Adrenal gland (tissue), 9 donors: ENCODE measurements at regions not wholly inside any gene's neighbourhood (a gene's known extent, or its start where the extent isn't known, plus 50 kb on each side); places are given as distances from the start of the nearest gene placed in this dataset.

ENCODE experiments used
- DNase-seq, 7 donors: peaks; one replicate each; pipeline ENCODE4 v3.0.0-alpha.2; 2019 to 2020
- H3K27ac ChIP-seq, 5 donors: fragments of 200-600 bp; sonication (generic) in 4 of 5; 1 replicate in 3 of 5; 2 replicates in 2 of 5; pipeline versions ENCODE4 v1.5.1 to v1.8.0; 2016 to 2020; ENCODE audit warnings: mild to moderate bottlenecking in 1 of 5
- H3K27me3 ChIP-seq: fragments of 200-600 bp; 2 replicates; pipeline ENCODE4 v1.8.0; 2021
- H3K36me3 ChIP-seq, 2 donors: fragments of 200-600 bp; replicated peaks in 1 of 2; 1 replicate in 1 of 2; 2 replicates in 1 of 2; pipeline versions ENCODE4 v1.5.1 to v1.8.0; 2018 to 2022
- H3K4me1 ChIP-seq, 2 donors: fragments of 200-600 bp; replicated peaks in 1 of 2; 1 replicate in 1 of 2; 2 replicates in 1 of 2; pipeline versions ENCODE4 v1.5.1 to v1.8.0; 2018 to 2021
- H3K4me3 ChIP-seq, 4 donors: fragments of 200-600 bp; sonication (generic) in 3 of 4; one replicate each; pipeline ENCODE4 v1.5.1; 2016 to 2018
- H3K9me3 ChIP-seq, 3 donors: fragments of 200-600 bp; sonication (generic) in 1 of 3; replicated peaks in 1 of 3; 1 replicate in 2 of 3; 2 replicates in 1 of 3; pipeline versions ENCODE4 v1.5.1 to v1.8.0; 2016 to 2021
- POLR2A ChIP-seq, 2 donors: fragments of 450-650 bp; IDR thresholded peaks; one replicate each; pipeline ENCODE4 v1.6.1; 2017; ENCODE audit warnings: antibody characterized with exemption in 2 of 2, mild to moderate bottlenecking in 2 of 2, moderate library complexity in 1 of 2
- WGBS, 4 donors: extraction: QIAGEN DNeasy Blood & Tissue Kit in 2 of 4; methylation state at CpG; one replicate each; pipeline versions ENCODE4 v1.1.5 to v1.1.7; 2013 to 2017; 5-methylcytosine and 5-hydroxymethylcytosine counted together
- intact Hi-C, 2 donors: fragments of 100-400 bp; cut with DNase I; formaldehyde crosslinking; loops; one replicate each; pipeline versions ENCODE4 v1.14.1 to v1.15.0; 2022 to 2023
- TF ChIP-seq, protein P1 (sequence below), 6 experiments: fragments of 450-650 bp in 4 of 6; fragments of 200-600 bp in 2 of 6; sonication (generic) in 1 of 6; IDR thresholded peaks; 1 replicate in 5 of 6; 2 replicates in 1 of 6; pipeline versions ENCODE4 v1.5.1 to v1.8.0; 2016 to 2021; ENCODE audit warnings: antibody characterized with exemption in 6 of 6, mild to moderate bottlenecking in 2 of 6, moderate library complexity in 1 of 6
- donor health status: healthy with polysubstance abuse.
- donor health status: Bipolar disorder and iron deficiency.
- donor health status: DM: yes; HTN: yes; CAD: no.
- donor health status: DM: no; HTN: no; CAD: no.
- donor health status: DM: no; HTN: no; CAD: no.

DNA sequence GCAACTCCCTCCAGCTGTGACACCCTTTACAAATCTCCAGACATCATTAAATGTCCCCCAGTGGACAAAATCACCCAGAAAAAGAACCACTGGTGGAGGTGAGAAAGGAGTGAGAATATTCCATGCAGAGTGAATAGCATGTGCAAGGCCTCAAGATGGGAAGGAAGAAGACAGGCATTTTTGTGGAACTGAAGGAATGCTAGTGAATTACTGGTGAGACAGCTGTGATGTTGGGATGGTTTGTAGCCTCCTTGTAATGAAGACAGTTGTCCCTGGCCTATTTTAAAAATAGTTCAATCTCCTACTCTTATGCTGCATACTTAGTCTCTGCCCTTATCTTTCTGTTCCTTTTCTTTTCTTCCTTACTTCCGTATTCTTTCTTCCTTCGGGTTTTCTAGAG lies 124.9 kb upstream of the RPS23 start:
- H3K27me3 ChIP-seq, result no peaks in the 10 kb centered on the region
- 62 to 85% (median 75%) methylated on average over 2 of the region's 2 CpGs for WGBS, 4 donors
- DNase-seq, result no peak
- no peaks in the 10 kb centered on the region for H3K9me3 ChIP-seq
- TF ChIP-seq, protein P1, sequence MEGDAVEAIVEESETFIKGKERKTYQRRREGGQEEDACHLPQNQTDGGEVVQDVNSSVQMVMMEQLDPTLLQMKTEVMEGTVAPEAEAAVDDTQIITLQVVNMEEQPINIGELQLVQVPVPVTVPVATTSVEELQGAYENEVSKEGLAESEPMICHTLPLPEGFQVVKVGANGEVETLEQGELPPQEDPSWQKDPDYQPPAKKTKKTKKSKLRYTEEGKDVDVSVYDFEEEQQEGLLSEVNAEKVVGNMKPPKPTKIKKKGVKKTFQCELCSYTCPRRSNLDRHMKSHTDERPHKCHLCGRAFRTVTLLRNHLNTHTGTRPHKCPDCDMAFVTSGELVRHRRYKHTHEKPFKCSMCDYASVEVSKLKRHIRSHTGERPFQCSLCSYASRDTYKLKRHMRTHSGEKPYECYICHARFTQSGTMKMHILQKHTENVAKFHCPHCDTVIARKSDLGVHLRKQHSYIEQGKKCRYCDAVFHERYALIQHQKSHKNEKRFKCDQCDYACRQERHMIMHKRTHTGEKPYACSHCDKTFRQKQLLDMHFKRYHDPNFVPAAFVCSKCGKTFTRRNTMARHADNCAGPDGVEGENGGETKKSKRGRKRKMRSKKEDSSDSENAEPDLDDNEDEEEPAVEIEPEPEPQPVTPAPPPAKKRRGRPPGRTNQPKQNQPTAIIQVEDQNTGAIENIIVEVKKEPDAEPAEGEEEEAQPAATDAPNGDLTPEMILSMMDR (IDR thresholded peaks at IDR 0.05), result no peak
- no peak for TF ChIP-seq POLR2A (IDR thresholded peaks at IDR 0.05)
- H3K27ac ChIP-seq, result no peak overlapping the region
- intact Hi-C loops, result no loop called here
- no peak overlapping the region for H3K4me3 ChIP-seq
- no peaks in the 10 kb centered on the region for H3K4me1 ChIP-seq
- H3K36me3 ChIP-seq, result no peaks in the 10 kb centered on the region

DNA sequence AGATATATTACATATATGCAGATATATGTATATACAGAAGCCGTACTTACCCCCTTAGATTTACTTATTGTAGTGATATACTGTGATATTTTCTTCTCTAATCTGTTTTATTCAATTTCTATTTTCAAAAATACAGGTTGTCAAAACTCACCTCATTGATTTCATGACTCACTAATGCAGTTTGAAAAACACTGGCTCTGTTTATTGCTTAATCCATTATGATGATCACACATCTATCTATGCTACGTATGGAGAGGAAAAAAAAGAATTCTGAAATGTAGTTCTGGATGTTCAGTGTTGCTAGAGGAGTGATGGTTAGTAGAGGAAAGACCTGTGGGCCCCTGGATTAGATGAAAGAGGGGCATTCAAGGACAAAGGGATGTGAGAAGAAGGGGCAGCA lies 121.0 kb upstream of the RPS23 start:
- Histone ChIP-seq H3K27me3 (no peaks in the 10 kb centered on the region), H3K27ac (no peak overlapping the region), H3K9me3 (no peaks in the 10 kb centered on the region), H3K4me3 (no peak overlapping the region), H3K4me1 (peaks cover 0 to 6% of the 10 kb centered on the region in 2 donors), H3K36me3 (no peaks in the 10 kb centered on the region)
- no peak for DNase-seq
- 88 to 93% (median 90%) methylated on average over 2 of the region's 2 CpGs for WGBS, 4 donors
- TF ChIP-seq POLR2A (IDR thresholded peaks at IDR 0.05), result no peak
- TF ChIP-seq, protein P1 (IDR thresholded peaks at IDR 0.05), result no peak
- intact Hi-C loops, result no loop called here

DNA sequence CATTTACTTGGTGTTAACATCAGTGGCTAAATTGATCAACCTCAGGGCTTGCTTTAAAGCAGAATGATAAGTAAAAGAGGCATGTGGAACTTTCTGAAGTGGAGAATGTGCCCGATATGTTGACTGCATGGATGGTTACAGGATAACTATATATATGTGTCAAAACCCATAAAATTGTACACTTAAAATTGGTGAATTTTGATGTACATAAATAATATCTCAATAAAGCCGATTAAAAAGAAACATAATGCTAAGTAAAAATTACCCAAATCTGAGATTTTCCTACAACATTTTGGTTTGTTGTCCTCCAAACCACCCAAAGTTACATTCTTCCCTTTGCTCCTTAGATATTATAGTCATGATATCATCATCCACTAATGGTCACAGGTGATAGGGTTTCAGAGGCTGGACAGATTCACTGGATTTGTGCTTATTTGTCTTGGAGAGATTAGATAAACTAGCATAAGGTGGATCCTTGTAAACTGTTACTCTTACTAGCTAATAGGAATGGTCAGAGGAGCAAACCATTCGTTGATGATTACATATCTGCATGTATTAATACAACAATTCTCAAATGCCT lies 119.7 kb upstream of the RPS23 start:
- Histone ChIP-seq H3K9me3 (no peaks in the 10 kb centered on the region), H3K36me3 (no peaks in the 10 kb centered on the region), H3K4me3 (no peak overlapping the region), H3K27ac (peak overlapping the region in 1 of 5 donors; percentile 68), H3K4me1 (peaks cover 0 to 6% of the 10 kb centered on the region in 2 donors), H3K27me3 (no peaks in the 10 kb centered on the region)
- intact Hi-C loops, result no loop called here
- 94 to 98% (median 95%) methylated on average over 3 of the region's 3 CpGs for WGBS, 4 donors
- no peak for DNase-seq
- TF ChIP-seq, protein P1 (IDR thresholded peaks at IDR 0.05), result no peak
- TF ChIP-seq POLR2A (IDR thresholded peaks at IDR 0.05), result no peak

DNA sequence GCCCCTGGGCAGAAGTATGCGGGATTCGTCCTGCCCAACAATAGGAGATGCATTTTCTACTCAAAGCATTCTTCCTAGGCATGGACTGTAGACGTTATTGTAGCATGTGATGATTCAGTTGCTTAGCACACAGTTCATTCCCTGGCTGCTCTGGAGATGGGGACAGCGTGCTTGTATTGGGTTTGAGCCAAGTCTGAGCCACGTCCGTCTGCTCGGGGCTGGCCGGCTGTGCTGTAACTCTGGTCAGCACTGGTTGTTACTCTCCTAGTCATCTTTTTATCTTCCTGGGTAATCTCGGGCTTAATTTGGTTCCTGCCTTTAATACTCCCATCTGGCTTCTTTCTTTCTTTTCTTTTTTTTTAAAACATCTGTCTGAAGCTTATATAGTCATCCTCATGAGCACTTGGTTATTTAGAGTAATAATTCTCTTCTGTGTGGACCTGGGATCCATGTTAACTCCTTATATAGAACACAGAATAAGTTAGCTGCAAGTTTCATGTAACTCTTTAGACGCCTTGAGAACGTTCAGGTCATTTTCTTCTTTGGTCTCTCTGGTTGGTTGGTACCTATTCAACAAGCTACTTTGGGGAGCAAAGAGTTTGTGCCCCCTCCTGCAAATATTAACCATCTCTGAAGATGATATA lies 118.8 kb upstream of the RPS23 start:
- 19 to 25% (median 24%) methylated on average over 11 of the region's 11 CpGs for WGBS, 4 donors
- H3K9me3 ChIP-seq, result no peaks in the 10 kb centered on the region
- peak overlapping the region in 2 of 5 donors; percentile 68 to 74 for H3K27ac ChIP-seq
- peaks cover 0 to 6% of the 10 kb centered on the region in 2 donors for H3K4me1 ChIP-seq
- no peaks in the 10 kb centered on the region for H3K27me3 ChIP-seq
- intact Hi-C loops, result no loop called here
- peak; percentile 76 to 92 (median 82) for DNase-seq
- H3K4me3 ChIP-seq, result no peak overlapping the region
- H3K36me3 ChIP-seq, result no peaks in the 10 kb centered on the region
- TF ChIP-seq POLR2A (IDR thresholded peaks at IDR 0.05), result no peak
- TF ChIP-seq, protein P1 (IDR thresholded peaks at IDR 0.05), result no peak
